ENCODE measurements at regions not wholly inside any gene's neighbourhood (a gene's known extent, or its start where the extent isn't known, plus 50 kb on each side); places are given as distances from the start of the nearest gene placed in this dataset.

DNA sequence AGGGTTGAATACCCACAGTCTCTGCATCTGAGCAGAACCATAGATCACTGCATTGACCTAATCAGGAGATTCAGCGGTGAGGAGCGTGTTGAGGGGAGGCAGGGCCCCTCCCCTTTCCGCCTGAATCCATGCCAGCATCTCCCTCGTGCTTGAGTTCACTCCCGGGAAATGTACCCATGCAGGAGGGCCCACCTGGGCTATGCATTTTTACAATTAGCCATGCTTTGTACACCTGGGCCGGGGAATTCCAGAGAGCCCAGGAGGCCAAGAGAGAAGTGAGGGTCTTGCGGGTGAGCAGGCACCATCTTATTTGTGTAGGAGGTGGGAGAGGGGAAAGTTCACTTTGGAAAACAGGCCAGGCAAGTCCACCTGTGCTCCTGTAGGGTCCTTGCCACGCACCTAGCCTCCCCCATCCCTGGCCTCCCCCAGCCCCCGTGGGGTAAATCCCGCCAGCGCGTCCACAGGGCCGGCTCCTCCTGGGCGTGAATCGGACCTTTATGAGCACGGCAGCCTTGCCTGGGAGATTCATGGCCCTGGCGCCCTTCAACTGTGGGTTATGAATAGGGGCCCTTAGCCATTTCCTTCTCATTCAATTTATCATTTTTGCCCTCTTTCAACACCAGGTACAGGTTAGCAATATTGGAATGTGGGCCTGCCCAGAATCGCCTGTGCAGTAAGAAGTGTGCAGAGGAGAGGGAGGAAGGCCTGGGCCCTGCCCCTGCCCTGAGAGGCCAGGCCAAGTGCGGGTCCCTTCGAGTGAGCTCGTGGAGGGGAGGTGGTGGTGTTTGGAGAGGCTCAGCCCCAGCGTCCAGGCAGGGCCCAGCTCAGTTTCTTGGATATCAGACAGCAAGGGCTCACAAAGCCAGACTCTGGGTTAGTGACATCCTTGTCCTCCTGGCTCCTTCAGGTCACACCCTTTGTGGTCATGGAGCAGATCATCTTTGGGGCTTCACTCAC is 84.4 kb upstream of the ACTRT2 start:
- H3K4me3 Mint-ChIP-seq, result no peak overlapping the region
- no peak for DNase-seq (ENCODE audit: low read depth, low spot score)
- peak overlapping the region; percentile 19 for H3K27ac Mint-ChIP-seq (ENCODE audit: unreplicated experiment)
- peaks cover 19% of the 10 kb centered on the region for H3K9me3 Mint-ChIP-seq
- no peaks in the 10 kb centered on the region for H3K4me1 Mint-ChIP-seq
- no peaks in the 10 kb centered on the region for H3K27me3 Mint-ChIP-seq (ENCODE audit: low read depth)
- TF ChIP-seq, protein P1, sequence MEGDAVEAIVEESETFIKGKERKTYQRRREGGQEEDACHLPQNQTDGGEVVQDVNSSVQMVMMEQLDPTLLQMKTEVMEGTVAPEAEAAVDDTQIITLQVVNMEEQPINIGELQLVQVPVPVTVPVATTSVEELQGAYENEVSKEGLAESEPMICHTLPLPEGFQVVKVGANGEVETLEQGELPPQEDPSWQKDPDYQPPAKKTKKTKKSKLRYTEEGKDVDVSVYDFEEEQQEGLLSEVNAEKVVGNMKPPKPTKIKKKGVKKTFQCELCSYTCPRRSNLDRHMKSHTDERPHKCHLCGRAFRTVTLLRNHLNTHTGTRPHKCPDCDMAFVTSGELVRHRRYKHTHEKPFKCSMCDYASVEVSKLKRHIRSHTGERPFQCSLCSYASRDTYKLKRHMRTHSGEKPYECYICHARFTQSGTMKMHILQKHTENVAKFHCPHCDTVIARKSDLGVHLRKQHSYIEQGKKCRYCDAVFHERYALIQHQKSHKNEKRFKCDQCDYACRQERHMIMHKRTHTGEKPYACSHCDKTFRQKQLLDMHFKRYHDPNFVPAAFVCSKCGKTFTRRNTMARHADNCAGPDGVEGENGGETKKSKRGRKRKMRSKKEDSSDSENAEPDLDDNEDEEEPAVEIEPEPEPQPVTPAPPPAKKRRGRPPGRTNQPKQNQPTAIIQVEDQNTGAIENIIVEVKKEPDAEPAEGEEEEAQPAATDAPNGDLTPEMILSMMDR (conservative IDR thresholded peaks at IDR 0.05), result no peak
- H3K36me3 Mint-ChIP-seq (ENCODE audit: low read depth), result peaks cover 7% of the 10 kb centered on the region

DNA sequence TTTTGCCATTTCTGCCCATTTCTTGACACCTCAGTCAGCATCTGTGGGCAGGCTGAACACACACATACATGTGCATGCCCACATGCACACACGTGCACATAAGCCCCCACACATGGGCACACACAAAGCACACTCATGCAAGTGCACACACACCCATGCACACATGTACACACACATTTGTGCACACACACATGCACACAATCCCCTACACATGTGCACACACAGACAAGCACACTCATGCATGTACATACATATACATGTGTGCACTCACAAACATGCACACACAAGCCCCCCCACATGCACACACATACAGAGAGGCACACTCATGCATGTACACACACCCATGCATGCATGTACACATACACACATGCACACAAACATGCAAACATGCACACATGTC is 83.5 kb upstream of the ACTRT2 start:
- no peaks in the 10 kb centered on the region for H3K4me1 Mint-ChIP-seq
- H3K27me3 Mint-ChIP-seq (ENCODE audit: low read depth), result no peaks in the 10 kb centered on the region
- H3K27ac Mint-ChIP-seq (ENCODE audit: unreplicated experiment), result no peak overlapping the region
- TF ChIP-seq, protein P1 (conservative IDR thresholded peaks at IDR 0.05), result no peak
- peaks cover 14% of the 10 kb centered on the region for H3K9me3 Mint-ChIP-seq
- DNase-seq (ENCODE audit: low read depth, low spot score), result no peak
- peaks cover 7% of the 10 kb centered on the region for H3K36me3 Mint-ChIP-seq (ENCODE audit: low read depth)
- H3K4me3 Mint-ChIP-seq, result no peak overlapping the region

DNA sequence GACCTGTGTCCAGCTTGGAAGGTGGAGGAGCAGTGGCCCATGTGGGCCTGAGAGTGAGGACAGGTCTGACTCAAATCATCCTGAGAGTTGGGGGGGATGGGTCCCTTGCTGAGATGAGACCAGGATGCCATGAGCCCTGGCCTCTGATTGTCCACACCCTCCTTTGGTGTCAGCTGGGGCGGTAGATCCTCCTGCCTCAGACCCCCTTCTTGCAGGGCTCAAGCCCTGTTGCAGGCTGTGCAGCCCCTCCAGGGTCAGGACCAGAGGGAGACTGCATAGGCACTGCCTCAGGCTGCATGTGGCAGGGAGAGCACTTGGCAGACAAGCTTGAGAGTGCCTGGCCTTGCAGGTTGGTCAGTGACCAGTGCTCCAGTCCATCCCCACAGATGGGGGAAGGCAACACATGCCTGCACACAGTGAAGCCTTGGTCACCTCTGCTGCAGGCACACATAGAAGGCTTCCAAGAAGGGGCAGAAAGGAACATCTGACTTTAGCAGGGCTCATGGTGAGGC is 82.2 kb upstream of the ACTRT2 start:
- Mint-ChIP-seq H3K9me3 (peaks cover 14% of the 10 kb centered on the region), H3K27me3 (ENCODE audit: low read depth) (no peaks in the 10 kb centered on the region), H3K27ac (ENCODE audit: unreplicated experiment) (no peak overlapping the region), H3K36me3 (ENCODE audit: low read depth) (peaks cover 7% of the 10 kb centered on the region), H3K4me1 (no peaks in the 10 kb centered on the region), H3K4me3 (no peak overlapping the region)
- TF ChIP-seq, protein P1 (conservative IDR thresholded peaks at IDR 0.05), result no peak
- DNase-seq (ENCODE audit: low read depth, low spot score), result no peak

DNA sequence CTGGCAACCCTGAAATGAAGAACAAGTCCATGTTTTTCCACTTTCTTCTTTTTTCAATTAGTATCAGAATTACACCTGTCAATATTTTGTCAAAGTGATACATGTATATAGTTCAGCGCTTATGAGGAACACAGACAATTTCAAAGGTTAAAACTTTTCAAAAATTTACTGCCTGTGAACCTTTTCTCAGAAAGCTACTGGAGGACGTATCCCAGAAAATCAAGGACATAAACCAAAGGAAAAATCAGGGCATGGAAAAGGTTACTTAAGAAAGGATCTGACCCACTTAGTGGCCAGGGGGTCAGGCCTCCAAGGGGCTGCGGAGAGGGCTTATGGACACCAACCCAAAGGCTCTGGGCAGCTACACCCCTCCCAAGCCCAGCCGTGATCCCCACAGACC is 81.1 kb upstream of the ACTRT2 start:
- no peaks in the 10 kb centered on the region for H3K27me3 Mint-ChIP-seq (ENCODE audit: low read depth)

DNA sequence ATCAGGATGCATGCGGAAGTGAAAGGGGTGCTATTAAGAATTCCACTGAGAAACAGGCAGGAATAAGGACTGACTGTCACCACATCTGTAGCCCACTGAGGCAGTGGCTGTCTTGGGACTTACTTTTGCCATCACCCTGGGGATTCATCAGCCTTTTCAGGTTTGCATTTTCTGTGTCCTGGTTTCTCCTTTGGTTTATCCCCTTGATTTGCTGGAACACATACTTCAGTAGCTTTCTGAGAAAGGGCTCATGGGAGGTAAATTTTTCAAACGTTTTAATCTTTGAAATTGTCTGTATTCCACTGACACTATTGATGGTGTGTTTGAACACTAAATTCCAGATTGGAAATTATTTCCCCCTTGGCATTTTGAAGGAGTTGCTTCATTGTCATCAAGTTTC is 80.2 kb upstream of the ACTRT2 start:
- Mint-ChIP-seq H3K4me1 (no peaks in the 10 kb centered on the region), H3K27me3 (ENCODE audit: low read depth) (no peaks in the 10 kb centered on the region), H3K27ac (ENCODE audit: unreplicated experiment) (no peak overlapping the region), H3K4me3 (no peak overlapping the region), H3K36me3 (ENCODE audit: low read depth) (peaks cover 7% of the 10 kb centered on the region), H3K9me3 (peaks cover 14% of the 10 kb centered on the region)
- DNase-seq (ENCODE audit: low read depth, low spot score), result no peak
- TF ChIP-seq, protein P1 (conservative IDR thresholded peaks at IDR 0.05), result no peak

More for the DNA sequence above, 81.1 kb upstream of the ACTRT2 start:
- H3K36me3 Mint-ChIP-seq (ENCODE audit: low read depth), result peaks cover 7% of the 10 kb centered on the region
- no peak overlapping the region for H3K27ac Mint-ChIP-seq (ENCODE audit: unreplicated experiment)
- TF ChIP-seq, protein P1 (conservative IDR thresholded peaks at IDR 0.05), result no peak
- no peaks in the 10 kb centered on the region for H3K4me1 Mint-ChIP-seq
- H3K4me3 Mint-ChIP-seq, result no peak overlapping the region
- no peak for DNase-seq (ENCODE audit: low read depth, low spot score)
- peaks cover 14% of the 10 kb centered on the region for H3K9me3 Mint-ChIP-seq
